ENCODE measurements at regions not wholly inside any gene's neighbourhood (a gene's known extent, or its start where the extent isn't known, plus 50 kb on each side); places are given as distances from the start of the nearest gene placed in this dataset.

DNA sequence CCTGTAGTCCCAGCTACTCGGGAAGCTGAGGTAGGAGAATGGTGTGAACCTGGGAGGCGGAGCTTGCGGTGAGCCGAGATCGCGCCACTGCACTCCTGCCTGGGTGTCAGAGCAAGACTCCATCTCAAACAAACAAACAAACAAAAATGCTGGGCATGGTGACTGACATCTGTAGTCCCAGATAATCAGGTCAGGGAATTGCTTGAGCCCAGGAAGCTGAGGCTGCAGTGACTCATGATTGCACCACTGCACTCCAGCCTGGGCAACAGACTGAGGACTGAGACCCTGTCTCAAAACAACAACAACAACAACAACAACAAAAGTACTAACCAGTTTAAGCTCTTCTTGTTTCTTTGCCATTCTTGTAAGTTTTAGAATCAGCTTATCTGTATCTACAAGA is 383.0 kb upstream of the PMFBP1 start (continued):
- TF ChIP-seq TFAP4 (CRISPR knock-in tag; IDR thresholded peaks at IDR 0.05; ENCODE audit: borderline replicate concordance): no peak
- TF ChIP-seq SMARCA4 (IDR thresholded peaks at IDR 0.05): peak; percentile 61
- TF ChIP-seq THAP7 (CRISPR knock-in tag; IDR thresholded peaks at IDR 0.05): no peak
- no peak for TF ChIP-seq MLX (CRISPR knock-in tag; conservative IDR thresholded peaks at IDR 0.05)
- TF ChIP-seq CBFA2T2 (conservative IDR thresholded peaks at IDR 0.05): peak; percentile 23; the same call in 1 of the 2 replicates
- TF ChIP-seq ZNF239 (CRISPR knock-in tag; IDR thresholded peaks at IDR 0.05): no peak
- TF ChIP-seq HDAC3 (IDR thresholded peaks at IDR 0.05; ENCODE audit: borderline replicate concordance, partially characterized antibody): no peak
- TF ChIP-seq, protein P1, sequence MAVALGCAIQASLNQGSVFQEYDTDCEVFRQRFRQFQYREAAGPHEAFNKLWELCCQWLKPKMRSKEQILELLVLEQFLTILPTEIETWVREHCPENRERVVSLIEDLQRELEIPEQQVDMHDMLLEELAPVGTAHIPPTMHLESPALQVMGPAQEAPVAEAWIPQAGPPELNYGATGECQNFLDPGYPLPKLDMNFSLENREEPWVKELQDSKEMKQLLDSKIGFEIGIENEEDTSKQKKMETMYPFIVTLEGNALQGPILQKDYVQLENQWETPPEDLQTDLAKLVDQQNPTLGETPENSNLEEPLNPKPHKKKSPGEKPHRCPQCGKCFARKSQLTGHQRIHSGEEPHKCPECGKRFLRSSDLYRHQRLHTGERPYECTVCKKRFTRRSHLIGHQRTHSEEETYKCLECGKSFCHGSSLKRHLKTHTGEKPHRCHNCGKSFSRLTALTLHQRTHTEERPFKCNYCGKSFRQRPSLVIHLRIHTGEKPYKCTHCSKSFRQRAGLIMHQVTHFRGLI (CRISPR knock-in tag; IDR thresholded peaks at IDR 0.05): no peak

DNA sequence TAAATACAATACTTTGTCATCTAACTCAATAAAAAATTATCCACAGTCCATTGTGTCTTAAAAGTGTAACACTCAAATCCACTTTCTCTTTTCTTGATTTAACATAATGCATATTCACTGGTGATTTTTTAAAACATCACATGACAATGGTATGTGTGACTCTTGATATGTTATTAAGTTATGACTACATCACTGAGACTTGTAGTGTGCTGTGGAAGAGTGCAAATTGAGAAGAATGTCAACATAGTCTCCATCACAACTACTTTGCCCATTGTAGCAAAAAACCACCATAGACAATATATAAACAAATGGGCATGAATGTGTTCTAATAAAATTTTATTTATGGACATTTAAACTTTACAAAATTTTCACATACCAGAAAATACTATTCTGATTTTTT is 380.7 kb upstream of the PMFBP1 start:
- H3K27ac ChIP-seq (ENCODE audit: extremely low read depth, low read depth, low read length): no peak overlapping the region
- in situ Hi-C loops (cut with MboI): no loop called here
- no peak for FAIRE-seq

More for the DNA sequence above, 380.7 kb upstream of the PMFBP1 start:
- Histone ChIP-seq H3K79me2 (ENCODE audit: control insufficient read depth, insufficient read depth, low read length) (no peaks in the 10 kb centered on the region), H3K27me3 (ENCODE audit: control insufficient read depth in 2 of 2, insufficient read depth in 2 of 2, low read length in 2 of 2) (no peaks in the 10 kb centered on the region), H3K9ac (ENCODE audit: insufficient read depth in 1 of 2, low read depth in 2 of 2, low read length in 2 of 2) (no peak overlapping the region), H3K36me3 (ENCODE audit: control insufficient read depth, insufficient read depth, low read length) (no peaks in the 10 kb centered on the region), H3K9me3 (replicated peaks; ENCODE audit: control insufficient read depth, insufficient read depth, low read depth, low read length) (no peaks in the 10 kb centered on the region), H2AFZ (ENCODE audit: low read depth, low read length) (no peak overlapping the region), H3K4me2 (ENCODE audit: insufficient read depth, low read length) (no peak overlapping the region), H3K4me1 (replicated peaks in 1 of 2; ENCODE audit: control insufficient read depth in 2 of 2, insufficient read depth in 2 of 2, low read length in 2 of 2) (peaks cover 0 to 4% of the 10 kb centered on the region in 2 experiments; a peak in 2 of 5 replicates), H4K20me1 (replicated peaks; ENCODE audit: control insufficient read depth, insufficient read depth, low read length) (no peaks in the 10 kb centered on the region), H3K9me1 (ENCODE audit: control insufficient read depth, insufficient read depth, low read length) (no peaks in the 10 kb centered on the region), H3K4me3 (no peak overlapping the region)
- TF ChIP-seq EZH2 (IDR thresholded peaks at IDR 0.05; ENCODE audit: borderline replicate concordance, low read depth, low read length) (no peak), SRSF7 (optimal IDR thresholded peaks at IDR 0.05; ENCODE audit: low read depth, low read length) (no peak)
- TF ChIP-seq, protein P2, sequence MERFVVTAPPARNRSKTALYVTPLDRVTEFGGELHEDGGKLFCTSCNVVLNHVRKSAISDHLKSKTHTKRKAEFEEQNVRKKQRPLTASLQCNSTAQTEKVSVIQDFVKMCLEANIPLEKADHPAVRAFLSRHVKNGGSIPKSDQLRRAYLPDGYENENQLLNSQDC (CRISPR knock-in tag; IDR thresholded peaks at IDR 0.05): no peak
- ChIA-PET CTCF (ENCODE audit: low intra/inter-chr PET ratio) (no interaction called here), POLR2A (no interaction called here)
- BruUV-seq (replicated peaks): no TSS peak
- no peak for DNase-seq (ENCODE audit: extremely low read depth in 1 of 4, low spot score in 3 of 4)
- intact Hi-C loops (cut with micrococcal nuclease): no loop called here
- ATAC-seq: no peak

Data from K562 (cell line).